PFSK-1 (cell line): ENCODE measurements at regions not wholly inside any gene's neighbourhood (a gene's known extent, or its start where the extent isn't known, plus 50 kb on each side); places are given as distances from the start of the nearest gene placed in this dataset.

Experiments
- POLR2AphosphoS5 ChIP-seq: IDR thresholded peaks from 2 replicates; pipeline ENCODE4 v1.6.1; 2012; ENCODE audit warnings: low read depth, mild to moderate bottlenecking, control low read depth, low read length, moderate library complexity
- SIN3A ChIP-seq: IDR thresholded peaks from 2 replicates; pipeline ENCODE4 v1.6.1; 2012; ENCODE audit warnings: mild to moderate bottlenecking, low read length, moderate library complexity, borderline replicate concordance; ENCODE audit not compliant: insufficient read depth
- TF ChIP-seq, protein P1 (sequence below), 2 experiments: IDR thresholded peaks; 2 replicates each; pipeline versions ENCODE4 v1.6.1 to v1.8.0; 2011 to 2012; ENCODE audit warnings: low read depth in 2 of 2, low read length in 2 of 2, control low read depth in 1 of 2, inconsistent platforms in 1 of 2, mild to moderate bottlenecking in 1 of 2, moderate library complexity in 1 of 2; ENCODE audit not compliant: insufficient read depth in 1 of 2

DNA sequence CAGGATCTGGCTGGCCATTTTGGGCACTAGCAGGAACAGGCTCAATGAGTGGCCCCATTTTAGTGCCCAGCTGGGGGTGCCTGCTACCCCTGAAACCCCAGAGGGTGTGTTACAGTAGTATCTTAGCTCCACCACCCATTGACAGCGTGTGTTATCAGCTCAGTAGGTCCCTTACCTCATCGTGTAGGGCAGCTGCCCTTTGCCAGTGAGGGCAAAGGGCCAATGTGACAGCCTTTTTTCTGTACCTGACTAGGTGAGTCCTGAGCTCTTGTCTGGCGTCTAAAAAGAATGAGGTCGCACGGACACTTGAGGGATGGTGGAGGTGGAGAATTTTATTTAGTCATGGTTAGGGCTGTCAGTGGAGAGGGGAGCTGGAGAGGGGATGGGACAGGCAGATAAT, 462.2 kb downstream of the PIK3C3 start:
- no peak for TF ChIP-seq POLR2AphosphoS5
- TF ChIP-seq, protein P1, sequence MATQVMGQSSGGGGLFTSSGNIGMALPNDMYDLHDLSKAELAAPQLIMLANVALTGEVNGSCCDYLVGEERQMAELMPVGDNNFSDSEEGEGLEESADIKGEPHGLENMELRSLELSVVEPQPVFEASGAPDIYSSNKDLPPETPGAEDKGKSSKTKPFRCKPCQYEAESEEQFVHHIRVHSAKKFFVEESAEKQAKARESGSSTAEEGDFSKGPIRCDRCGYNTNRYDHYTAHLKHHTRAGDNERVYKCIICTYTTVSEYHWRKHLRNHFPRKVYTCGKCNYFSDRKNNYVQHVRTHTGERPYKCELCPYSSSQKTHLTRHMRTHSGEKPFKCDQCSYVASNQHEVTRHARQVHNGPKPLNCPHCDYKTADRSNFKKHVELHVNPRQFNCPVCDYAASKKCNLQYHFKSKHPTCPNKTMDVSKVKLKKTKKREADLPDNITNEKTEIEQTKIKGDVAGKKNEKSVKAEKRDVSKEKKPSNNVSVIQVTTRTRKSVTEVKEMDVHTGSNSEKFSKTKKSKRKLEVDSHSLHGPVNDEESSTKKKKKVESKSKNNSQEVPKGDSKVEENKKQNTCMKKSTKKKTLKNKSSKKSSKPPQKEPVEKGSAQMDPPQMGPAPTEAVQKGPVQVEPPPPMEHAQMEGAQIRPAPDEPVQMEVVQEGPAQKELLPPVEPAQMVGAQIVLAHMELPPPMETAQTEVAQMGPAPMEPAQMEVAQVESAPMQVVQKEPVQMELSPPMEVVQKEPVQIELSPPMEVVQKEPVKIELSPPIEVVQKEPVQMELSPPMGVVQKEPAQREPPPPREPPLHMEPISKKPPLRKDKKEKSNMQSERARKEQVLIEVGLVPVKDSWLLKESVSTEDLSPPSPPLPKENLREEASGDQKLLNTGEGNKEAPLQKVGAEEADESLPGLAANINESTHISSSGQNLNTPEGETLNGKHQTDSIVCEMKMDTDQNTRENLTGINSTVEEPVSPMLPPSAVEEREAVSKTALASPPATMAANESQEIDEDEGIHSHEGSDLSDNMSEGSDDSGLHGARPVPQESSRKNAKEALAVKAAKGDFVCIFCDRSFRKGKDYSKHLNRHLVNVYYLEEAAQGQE (IDR thresholded peaks at IDR 0.05; ENCODE audit: insufficient read depth in 1 of 2, low read depth in 2 of 2, low read length in 2 of 2), result no peak
- no peak for TF ChIP-seq SIN3A
